Lung (tissue), 11 donors: ENCODE measurements at regions not wholly inside any gene's neighbourhood (a gene's known extent, or its start where the extent isn't known, plus 50 kb on each side); places are given as distances from the start of the nearest gene placed in this dataset.

ENCODE experiments used
- ATAC-seq: fragments of 200-7000 bp; cut with Tn5 transposase; one replicate; pipeline ENCODE4 v1.9.1; 2020; ENCODE audit warnings: moderate number of reproducible peaks; ENCODE audit not compliant: insufficient read depth, low FRiP score
- DNase-seq, 3 donors: peaks; one replicate each; pipeline ENCODE4 v3.0.0-alpha.2; 2013 to 2017
- H3K27ac ChIP-seq, 2 donors: one replicate each; pipeline ENCODE4 v1.5.1; 2013; ENCODE audit warnings: mild to moderate bottlenecking in 2 of 2, moderate library complexity in 2 of 2, control low read depth in 1 of 2, inconsistent platforms in 1 of 2, low read depth in 1 of 2, low read length in 1 of 2
- H3K27me3 ChIP-seq, 3 donors: one replicate each; pipeline ENCODE4 v1.5.1; 2013; ENCODE audit warnings: low read length in 2 of 3; ENCODE audit not compliant: control insufficient read depth in 3 of 3, insufficient read depth in 3 of 3
- H3K36me3 ChIP-seq, 4 donors: one replicate each; pipeline ENCODE4 v1.5.1; 2013; ENCODE audit warnings: low read length in 4 of 4, mild to moderate bottlenecking in 1 of 4, moderate library complexity in 1 of 4; ENCODE audit not compliant: control insufficient read depth in 4 of 4, insufficient read depth in 4 of 4
- H3K4me1 ChIP-seq, 5 donors: one replicate each; pipeline ENCODE4 v1.5.1; 2013; ENCODE audit warnings: low read length in 5 of 5, mild to moderate bottlenecking in 2 of 5, moderate library complexity in 1 of 5; ENCODE audit not compliant: control insufficient read depth in 5 of 5, insufficient read depth in 5 of 5
- H3K4me3 ChIP-seq: one replicate; pipeline ENCODE4 v1.5.1; 2013; ENCODE audit warnings: mild to moderate bottlenecking, control low read depth, moderate library complexity
- H3K9ac ChIP-seq, 2 donors: one replicate each; pipeline ENCODE4 v1.5.1; 2013; ENCODE audit warnings: low read length in 2 of 2, control low read depth in 1 of 2; ENCODE audit not compliant: insufficient read depth in 1 of 2
- H3K9me3 ChIP-seq, 4 donors: one replicate each; pipeline ENCODE4 v1.5.1; 2013; ENCODE audit warnings: low read length in 3 of 4, mild to moderate bottlenecking in 1 of 4, moderate library complexity in 1 of 4; ENCODE audit not compliant: control insufficient read depth in 4 of 4, insufficient read depth in 3 of 4
- CTCF ChIP-seq: IDR thresholded peaks from 2 replicates; pipeline ENCODE4 v1.5.1; 2012; ENCODE audit warnings: mild to moderate bottlenecking; ENCODE audit errors: control extremely low read depth, extremely low read depth
- WGBS, 2 donors: extraction: QIAGEN DNeasy Blood & Tissue Kit; methylation state at CpG; one replicate each; pipeline ENCODE4 v1.1.7; 2013; 5-methylcytosine and 5-hydroxymethylcytosine counted together
- donor health status: control.
- donor health status: control.
- donor health status: Bipolar disorder and iron deficiency.
- donor health status: healthy.
- donor health status: DM: yes; HTN: yes; CAD: no.

GRCh38 chr1:115545096-115545720, 96.6 kb upstream of the VANGL1 start:
- no peaks in the 10 kb centered on the region for H3K36me3 ChIP-seq
- WGBS, 2 donors, result 82 to 83% methylated on average over 15 of the region's 15 CpGs
- peaks cover 0 to 4% (median 0%) of the 10 kb centered on the region in 5 donors for H3K4me1 ChIP-seq
- no peaks in the 10 kb centered on the region for H3K27me3 ChIP-seq
- ATAC-seq (no peak), DNase-seq (no peak)
- no peak overlapping the region for H3K4me3 ChIP-seq
- no peaks in the 10 kb centered on the region for H3K9me3 ChIP-seq
- H3K27ac ChIP-seq, result no peak overlapping the region
- TF ChIP-seq CTCF, result no peak
- no peak overlapping the region for H3K9ac ChIP-seq

- DNase-seq, result no peak
- Histone ChIP-seq H3K9me3 (no peaks in the 10 kb centered on the region), H3K4me3 (no peak overlapping the region), H3K27ac (no peak overlapping the region), H3K36me3 (no peaks in the 10 kb centered on the region), H3K27me3 (no peaks in the 10 kb centered on the region), H3K9ac (no peak overlapping the region), H3K4me1 (peaks cover 0 to 5% (median 4%) of the 10 kb centered on the region in 5 donors)
- ATAC-seq, result no peak
- WGBS, 2 donors, result 68 to 79% methylated on average over 4 of the region's 4 CpGs
- no peak for TF ChIP-seq CTCF
Measured at GRCh38 chr1:115544131-115544530, 97.6 kb upstream of the VANGL1 start.

GRCh38 chr1:115543247-115543646, 98.5 kb upstream of the VANGL1 start:
- ATAC-seq (no peak), DNase-seq (no peak)
- H3K27ac ChIP-seq, result no peak overlapping the region
- H3K9ac ChIP-seq, result no peak overlapping the region
- TF ChIP-seq CTCF, result no peak
- peaks cover 0 to 7% (median 4%) of the 10 kb centered on the region in 5 donors for H3K4me1 ChIP-seq
- H3K36me3 ChIP-seq, result no peaks in the 10 kb centered on the region
- H3K9me3 ChIP-seq, result no peaks in the 10 kb centered on the region
- H3K4me3 ChIP-seq, result no peak overlapping the region
- no peaks in the 10 kb centered on the region for H3K27me3 ChIP-seq
- WGBS, 2 donors, result 81 to 83% methylated on average over 2 of the region's 2 CpGs

GRCh38 chr1:115539736-115540135, 102.0 kb upstream of the VANGL1 start:
- Histone ChIP-seq H3K4me1 (peaks cover 0 to 7% (median 0%) of the 10 kb centered on the region in 5 donors), H3K9ac (no peak overlapping the region), H3K27me3 (no peaks in the 10 kb centered on the region), H3K4me3 (no peak overlapping the region), H3K27ac (no peak overlapping the region), H3K9me3 (peaks cover 0 to 1% (median 0%) of the 10 kb centered on the region in 4 donors), H3K36me3 (no peaks in the 10 kb centered on the region)
- ATAC-seq (no peak), DNase-seq (no peak)
- no peak for TF ChIP-seq CTCF
- 88 to 97% methylated on average over 3 of the region's 3 CpGs for WGBS, 2 donors
